GM18517 (cell line): ENCODE measurements at regions not wholly inside any gene's neighbourhood (a gene's known extent, or its start where the extent isn't known, plus 50 kb on each side); places are given as distances from the start of the nearest gene placed in this dataset.
"Not testable (repeated sequence)": the region's sequence is repeated elsewhere in the genome, so short reads cannot be mapped to it uniquely, and the experiment has no call there.

Experiments used
- ATAC-seq: cut with Tn5 transposase; IDR thresholded peaks from one replicate; pipeline ENCODE4 v1.9.1; 2021; ENCODE audit warnings: mild to moderate bottlenecking, moderate library complexity; ENCODE audit not compliant: unreplicated experiment

GRCh38 chr5:134471858-134472449, 53.5 kb upstream of the JADE2 start:
- not testable (repeated sequence) for ATAC-seq

GRCh38 chr5:134468921-134469400, 56.5 kb upstream of the JADE2 start:
- no peak for ATAC-seq

- ATAC-seq, result no peak
Measured at GRCh38 chr5:134467231-134467630, 55.5 kb upstream of the CDKN2AIPNL start.

GRCh38 chr5:134466241-134467069, 54.8 kb upstream of the CDKN2AIPNL start:
- peak; percentile 26 for ATAC-seq

GRCh38 chr5:134465816-134466240, 54.1 kb upstream of the CDKN2AIPNL start:
- ATAC-seq, result peak; percentile 64

- peak; percentile 37 for ATAC-seq
Measured at GRCh38 chr5:134464988-134465815, 53.5 kb upstream of the CDKN2AIPNL start.

GRCh38 chr5:134463991-134464760, 52.5 kb upstream of the CDKN2AIPNL start:
- no peak for ATAC-seq

GRCh38 chr5:134463176-134463720, 51.6 kb upstream of the CDKN2AIPNL start:
- ATAC-seq, result no peak

GRCh38 chr5:134462761-134463160, 51.1 kb upstream of the CDKN2AIPNL start:
- no peak for ATAC-seq

GRCh38 chr5:134462047-134462575, 50.4 kb upstream of the CDKN2AIPNL start:
- no peak for ATAC-seq
